Right renal cortex interstitium (tissue), 3 donors: ENCODE measurements at regions not wholly inside any gene's neighbourhood (a gene's known extent, or its start where the extent isn't known, plus 50 kb on each side); places are given as distances from the start of the nearest gene placed in this dataset.

Experiments used
- DNase-seq, 3 donors: peaks; one replicate each; pipeline ENCODE4 v3.0.0-alpha.2; 2013; ENCODE audit warnings: low read depth in 3 of 3, low spot score in 2 of 3

DNA sequence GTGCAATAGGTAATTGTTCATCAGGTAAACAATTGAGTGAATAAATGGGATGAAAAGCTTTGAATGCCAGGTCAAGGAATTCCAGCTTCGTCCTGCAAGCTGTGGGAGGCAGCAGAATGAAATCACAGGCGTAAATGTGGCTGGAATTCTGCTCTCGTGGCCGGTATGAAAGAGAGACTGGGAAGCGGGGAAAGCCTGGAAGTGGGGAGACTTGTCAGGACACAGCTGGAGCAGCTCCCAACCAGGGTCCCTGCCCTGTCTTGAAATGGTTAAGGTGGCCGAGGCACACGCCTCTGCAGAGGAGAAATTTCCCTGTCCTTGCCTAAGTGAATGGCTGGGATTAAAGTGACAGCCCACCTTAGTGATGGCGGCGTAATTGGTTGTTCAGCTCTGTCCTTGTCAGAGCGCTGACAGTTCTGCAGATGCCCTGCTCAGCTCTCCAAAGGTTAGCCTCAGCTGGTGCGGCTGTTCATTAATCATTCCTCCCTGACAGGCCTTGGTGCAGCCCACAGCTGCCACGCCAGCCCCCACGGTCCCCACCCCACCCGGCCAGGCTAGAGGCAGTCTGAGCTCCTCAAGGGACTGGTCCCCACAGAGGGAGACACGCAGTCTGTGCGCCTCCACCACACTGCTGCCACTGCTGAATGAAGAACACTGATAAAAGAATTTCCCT, 398.3 kb upstream of the POU3F1 start:
- no peak for DNase-seq

DNA sequence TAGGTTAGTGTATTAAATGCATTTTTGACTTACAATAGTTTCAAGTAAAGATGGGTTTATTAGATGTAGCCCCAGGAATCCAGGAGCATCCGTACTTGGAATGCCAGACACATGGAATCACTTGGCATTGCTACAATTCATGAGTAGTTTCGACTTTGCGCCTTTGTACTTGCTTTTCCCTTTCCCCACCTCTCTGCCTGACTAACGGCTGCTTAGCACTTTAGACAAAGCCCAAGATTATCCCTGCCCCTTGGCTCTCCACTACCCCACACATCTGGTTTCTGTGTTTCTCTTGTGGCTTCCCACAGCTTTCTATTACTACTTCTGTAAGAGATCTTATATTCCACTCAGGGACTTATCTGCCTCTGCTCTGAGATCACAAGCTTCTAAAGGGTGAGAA, 397.7 kb upstream of the POU3F1 start:
- DNase-seq: no peak

DNA sequence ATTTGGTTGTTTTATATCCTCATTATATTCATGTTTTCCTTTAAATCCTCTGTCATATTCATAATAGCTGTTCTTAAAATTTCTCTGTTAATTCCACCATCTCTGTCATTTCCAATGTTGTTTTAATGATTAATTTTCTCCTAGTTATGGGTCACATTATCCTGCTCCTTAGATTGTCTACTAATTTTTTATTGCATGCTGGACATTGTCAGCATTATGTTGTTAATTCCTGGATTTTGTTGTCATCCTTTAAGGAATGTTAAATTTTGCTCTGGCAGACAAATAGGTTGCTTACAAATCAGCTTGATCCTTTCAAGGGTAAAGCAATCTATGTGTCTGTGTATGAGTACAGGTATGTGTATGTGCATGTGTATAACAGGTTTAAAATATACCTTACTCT, 393.8 kb upstream of the POU3F1 start:
- DNase-seq: no peak

GRCh38 chr1:38436749-38437148, 390.2 kb upstream of the POU3F1 start:
- no peak for DNase-seq

DNA sequence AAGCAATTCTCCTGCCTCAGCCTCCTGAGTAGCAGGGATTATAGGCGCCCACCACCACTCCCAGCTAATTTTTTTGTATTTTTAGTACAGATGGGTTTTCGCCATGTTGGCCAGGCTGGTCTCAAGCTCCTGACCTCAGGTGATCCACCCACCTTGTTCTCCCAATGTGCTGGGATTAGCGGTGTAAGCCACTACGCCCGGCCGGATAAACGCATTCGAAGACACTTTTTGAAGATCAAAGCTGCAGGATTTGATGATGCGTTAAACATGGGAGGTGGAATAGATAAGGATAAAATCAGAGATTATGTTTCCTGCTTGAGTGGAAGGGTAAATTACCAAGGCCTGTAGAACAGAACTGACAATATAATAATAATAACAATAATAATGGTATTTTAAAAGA, 389.4 kb upstream of the POU3F1 start:
- DNase-seq: no peak

- no peak for DNase-seq
These were observed 386.6 kb upstream of the POU3F1 start for GRCh38 chr1:38433084-38433722.

DNA sequence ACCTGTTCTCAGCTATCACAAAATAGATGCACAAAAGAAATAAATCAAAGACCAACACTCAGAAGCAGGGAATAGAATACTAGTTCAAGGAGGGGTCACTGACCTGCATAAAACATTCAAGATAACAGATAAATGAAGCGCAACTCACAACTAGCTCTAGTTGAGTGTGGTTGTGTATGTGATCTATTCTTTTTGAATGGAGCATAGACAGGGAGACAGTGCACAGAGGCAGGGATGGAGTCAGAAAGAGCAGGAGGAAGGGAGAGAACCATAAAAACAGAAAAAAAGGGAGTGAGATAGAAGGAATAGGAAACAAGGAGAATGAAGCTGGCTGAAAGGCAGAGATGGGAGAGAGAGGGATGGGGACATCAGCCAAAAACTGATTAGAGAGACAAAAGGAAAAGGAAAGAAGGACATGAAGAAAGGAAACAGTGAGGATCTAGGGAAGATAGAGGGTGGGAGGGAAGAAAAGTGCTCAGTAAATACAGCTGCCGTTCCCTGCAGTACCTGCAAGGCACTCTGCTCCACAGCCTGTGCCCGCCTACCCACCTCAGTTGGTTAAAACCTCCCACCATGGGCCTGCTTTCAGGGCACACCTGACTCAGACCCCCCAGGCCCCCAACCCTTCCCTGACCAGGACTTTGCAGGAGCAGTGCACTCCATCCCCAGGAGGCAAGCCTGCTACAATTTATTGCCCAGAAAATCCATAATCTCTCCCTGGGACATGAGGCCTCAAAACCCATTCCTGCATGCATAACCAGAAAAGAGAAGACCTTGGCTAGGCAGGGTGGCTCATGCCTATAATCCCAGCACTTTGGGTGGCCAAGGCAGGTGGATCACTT, 385.2 kb upstream of the POU3F1 start:
- no peak for DNase-seq

DNA sequence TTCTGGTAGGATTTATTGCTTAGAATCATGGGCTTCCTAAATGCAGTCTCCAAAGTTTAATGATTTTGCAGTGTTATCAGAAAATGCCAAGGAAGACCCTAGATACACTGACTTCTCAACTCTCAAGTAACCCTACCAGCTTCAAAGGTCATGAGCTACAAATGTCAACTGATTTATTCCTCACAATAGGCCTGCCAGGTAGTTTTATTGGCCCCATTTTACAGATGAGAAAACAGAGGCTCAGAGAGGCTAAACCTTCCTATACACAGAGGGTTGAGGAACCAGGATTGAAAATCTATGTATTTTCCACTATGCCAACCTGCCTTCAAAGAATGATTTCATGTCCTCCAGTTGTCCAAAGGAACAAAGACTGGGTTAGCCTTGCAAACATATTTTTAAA, 384.4 kb upstream of the POU3F1 start:
- DNase-seq: no peak

DNA sequence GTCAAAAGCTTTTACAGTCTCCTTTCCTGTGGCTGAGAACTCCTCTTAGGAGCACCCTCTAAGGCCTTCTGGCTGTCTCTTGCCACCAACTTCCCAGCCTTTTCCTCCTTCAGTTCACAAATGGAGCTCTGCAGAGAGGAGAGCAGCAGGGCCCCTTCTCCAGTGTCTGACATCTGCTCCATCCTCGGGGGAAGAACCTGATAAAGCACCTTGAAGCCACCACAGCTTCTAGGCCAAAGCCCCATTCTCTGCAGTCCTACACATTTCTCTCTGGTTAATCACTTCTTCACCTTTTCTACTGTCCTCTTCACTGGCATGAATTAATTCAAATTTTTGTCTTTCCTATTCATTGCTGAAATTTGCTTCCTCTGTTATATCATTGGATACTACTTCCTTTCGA, 378.1 kb upstream of the POU3F1 start:
- no peak for DNase-seq

DNA sequence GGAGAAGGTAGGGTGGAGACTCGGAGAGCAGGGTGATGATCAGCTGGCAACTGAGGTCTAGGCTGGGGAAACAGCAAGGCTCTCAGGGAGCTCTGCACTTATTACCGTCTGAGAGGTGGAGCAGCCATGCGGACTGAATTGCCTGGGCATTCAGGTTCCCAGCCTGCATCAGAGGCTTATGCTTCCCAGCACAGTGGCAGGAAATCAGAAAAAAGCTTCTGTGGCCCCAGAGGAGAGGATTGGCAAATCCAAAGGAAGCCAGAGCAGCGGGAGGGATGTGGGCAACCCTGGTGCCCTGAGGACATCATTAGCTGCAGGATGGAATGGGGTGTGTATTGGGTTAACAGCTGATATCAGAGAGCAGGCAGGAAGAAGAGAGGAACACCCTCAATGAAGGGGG, 374.1 kb upstream of the POU3F1 start:
- DNase-seq: no peak

DNA sequence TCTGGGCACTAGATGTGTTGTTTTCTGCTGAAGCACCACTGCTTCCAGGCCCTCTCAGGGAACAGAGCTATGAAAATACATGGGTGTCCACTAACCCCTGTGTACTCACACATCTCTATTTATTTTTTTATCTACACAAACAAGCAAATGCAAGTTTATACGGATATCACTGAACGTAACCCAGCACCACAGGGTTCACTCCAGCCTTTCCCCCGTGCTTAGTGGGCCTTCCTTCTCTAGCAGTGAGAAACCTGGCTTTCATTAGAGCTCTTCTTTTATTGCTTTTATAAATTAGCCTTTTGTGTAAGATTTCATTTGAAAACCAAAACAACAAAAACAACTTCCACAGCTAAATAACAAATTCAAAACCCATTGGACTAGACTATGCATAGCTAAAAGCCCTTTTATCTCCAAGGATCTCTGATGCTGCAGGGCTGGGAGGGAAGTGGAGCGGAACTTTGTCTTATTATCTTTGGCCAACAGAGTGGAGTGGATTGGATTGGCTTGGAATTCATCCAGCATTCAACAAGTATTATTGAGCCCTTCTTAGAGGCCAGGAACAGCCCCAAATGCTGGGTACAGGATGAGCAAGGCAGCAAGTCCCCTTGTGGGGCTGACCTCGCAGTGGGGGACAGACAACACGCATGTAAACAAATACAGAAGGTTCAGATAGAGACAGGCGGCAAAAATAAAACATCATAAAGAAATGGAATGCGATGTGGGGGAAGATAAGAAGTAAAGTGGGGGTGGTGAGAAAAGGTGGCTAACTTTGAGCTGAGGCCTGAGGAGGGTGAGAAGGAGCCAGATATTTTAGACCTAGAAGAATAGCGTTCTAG, 371.8 kb upstream of the POU3F1 start:
- peak; percentile 18 to 57 (median 25) for DNase-seq

GRCh38 chr1:38403667-38404066, 357.1 kb upstream of the POU3F1 start:
- no peak for DNase-seq

- DNase-seq: no peak
These were observed 355.7 kb upstream of the POU3F1 start for GRCh38 chr1:38402230-38402815.

DNA sequence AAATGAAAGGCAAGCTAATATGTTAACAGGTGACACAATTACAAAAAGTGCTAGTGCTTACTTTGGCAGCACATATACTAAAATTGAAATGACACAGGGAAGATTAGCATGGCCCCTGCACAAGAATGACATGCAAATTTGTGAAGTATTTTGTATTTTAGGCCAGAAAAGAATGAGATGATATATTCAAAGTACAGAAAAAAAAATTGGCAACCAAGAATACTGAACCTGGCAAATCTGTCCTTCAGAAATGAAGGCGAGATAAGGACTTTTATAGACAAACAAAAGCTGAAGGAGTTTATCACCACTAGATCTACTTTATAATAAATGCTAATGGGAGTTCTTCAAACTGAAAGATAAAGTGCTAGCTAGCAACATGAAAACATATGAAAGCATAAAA, 350.0 kb upstream of the POU3F1 start:
- DNase-seq: no peak

GRCh38 chr1:38394303-38394702, 347.7 kb upstream of the POU3F1 start:
- no peak for DNase-seq

GRCh38 chr1:38392861-38393260, 346.3 kb upstream of the POU3F1 start:
- DNase-seq: no peak

GRCh38 chr1:38381256-38381655, 334.7 kb upstream of the POU3F1 start:
- no peak for DNase-seq

GRCh38 chr1:38376577-38376976, 330.0 kb upstream of the POU3F1 start:
- DNase-seq: no peak

DNA sequence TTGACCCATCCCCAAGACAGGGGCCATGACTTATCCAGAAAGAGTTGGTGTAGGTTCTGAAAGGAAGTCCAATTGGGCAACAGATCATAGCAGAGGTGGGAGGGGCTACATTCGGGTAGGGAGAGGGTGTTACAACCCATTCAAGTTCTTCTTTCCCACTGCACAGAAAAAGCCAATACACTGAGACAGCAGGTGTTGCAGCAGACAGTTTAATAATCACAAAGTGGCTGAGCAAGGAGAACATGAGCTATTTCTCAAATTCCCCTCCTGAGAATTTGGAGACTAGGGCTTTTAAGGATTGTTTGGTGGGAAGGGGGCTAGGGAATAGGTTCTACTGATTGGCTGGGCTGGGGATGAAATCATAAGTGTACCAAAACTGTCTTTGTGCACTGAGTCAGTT, 328.4 kb upstream of the POU3F1 start:
- no peak for DNase-seq

GRCh38 chr1:38371505-38371844, 324.9 kb upstream of the POU3F1 start:
- no peak for DNase-seq
